ENCODE measurements at regions not wholly inside any gene's neighbourhood (a gene's known extent, or its start where the extent isn't known, plus 50 kb on each side); places are given as distances from the start of the nearest gene placed in this dataset.

DNA sequence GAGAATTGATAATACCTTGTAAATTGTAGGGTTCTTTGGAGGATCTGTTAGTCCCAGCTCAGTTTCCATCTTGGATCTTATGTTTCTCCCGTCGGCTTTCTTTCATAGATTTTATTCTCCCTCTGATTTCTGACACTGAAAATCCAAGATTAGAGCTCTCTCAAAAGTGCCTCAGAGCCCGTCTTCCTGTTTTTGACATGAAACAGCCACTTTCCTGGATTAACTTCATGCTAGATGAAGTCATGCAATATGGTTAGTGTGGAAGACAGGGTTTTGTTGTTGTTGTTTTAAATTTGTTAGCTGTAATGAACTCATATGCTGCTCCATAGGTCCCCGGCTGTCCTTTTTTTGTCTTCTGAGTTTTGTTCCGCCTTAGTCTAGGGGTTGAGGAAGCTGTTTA lies 51.6 kb upstream of the ZFR start:
- in situ Hi-C loops (cut with MboI; ENCODE audit: low pct_unique_long_range_greater_than_20kb, low sequenced_read_pairs, unreplicated experiment), result loop anchor here (10.0 kb wide), 1 partner anchor 119 kb away; no protein-coding TSS in a partner anchor
- DNase-seq (ENCODE audit: low spot score), result no peak
- no peak for TF ChIP-seq CTCF (IDR thresholded peaks at IDR 0.05; ENCODE audit: extremely low read depth, insufficient read depth, missing control alignments)

DNA sequence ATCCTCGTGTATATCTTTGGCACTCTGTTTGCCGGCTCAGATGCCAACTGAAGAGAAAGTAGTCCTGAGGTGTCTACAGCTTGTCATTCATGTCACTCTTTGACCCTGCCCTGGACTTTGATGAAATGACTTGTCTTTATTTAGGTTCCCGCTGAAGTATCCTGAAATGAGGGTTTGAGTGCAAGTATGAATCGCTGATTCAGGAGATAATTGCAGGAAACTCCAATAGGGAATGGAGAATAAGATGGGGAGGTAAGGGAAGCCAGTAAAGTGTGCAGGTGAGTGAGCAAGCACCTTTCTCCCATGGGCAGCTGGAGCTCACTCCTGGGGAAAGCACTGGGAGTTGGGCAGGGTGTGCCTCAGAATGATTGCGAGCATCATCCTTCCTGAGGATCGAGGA lies 50.3 kb upstream of the ZFR start:
- in situ Hi-C loops (cut with MboI; ENCODE audit: low pct_unique_long_range_greater_than_20kb, low sequenced_read_pairs, unreplicated experiment), result loop anchor here (10.0 kb wide), 1 partner anchor 120 kb away; no protein-coding TSS in a partner anchor
- DNase-seq (ENCODE audit: low spot score), result no peak
- TF ChIP-seq CTCF (IDR thresholded peaks at IDR 0.05; ENCODE audit: extremely low read depth, insufficient read depth, missing control alignments), result no peak
